ENCODE measurements at regions not wholly inside any gene's neighbourhood (a gene's known extent, or its start where the extent isn't known, plus 50 kb on each side); places are given as distances from the start of the nearest gene placed in this dataset.

GRCh38 chr2:16861530-16861929, 195.9 kb upstream of the CYRIA start:
- peak; percentile 50 for DNase-seq (ENCODE audit: low read depth)
- no peak overlapping the region for H3K4me3 ChIP-seq (ENCODE audit: low read depth, low read length)
- no peak for TF ChIP-seq CTCF (IDR thresholded peaks at IDR 0.05; ENCODE audit: insufficient read depth, low read depth, low read length)

DNA sequence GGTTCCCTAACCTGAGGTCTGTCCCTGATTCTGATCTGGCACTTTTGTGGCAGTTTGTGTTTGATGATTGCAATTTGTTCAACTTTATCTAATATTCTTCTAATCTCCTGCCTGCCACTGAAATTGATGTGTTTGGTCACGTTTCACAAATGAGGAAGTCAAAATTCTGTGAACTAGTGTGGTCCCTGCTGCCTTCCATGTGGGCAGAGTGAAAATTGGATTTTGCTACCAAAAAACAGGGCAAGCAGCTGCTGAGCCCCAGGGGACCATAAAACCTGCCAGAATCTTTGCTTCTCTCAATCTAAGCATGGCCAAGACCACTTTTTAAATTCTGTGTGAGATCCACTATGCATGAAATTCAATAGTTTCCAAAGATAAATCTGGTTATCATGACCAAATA, 195.5 kb upstream of the CYRIA start:
- no peak for TF ChIP-seq CTCF (IDR thresholded peaks at IDR 0.05; ENCODE audit: insufficient read depth, low read depth, low read length)
- no peak for DNase-seq (ENCODE audit: low read depth)
- no peak overlapping the region for H3K4me3 ChIP-seq (ENCODE audit: low read depth, low read length)

GRCh38 chr2:16860627-16861026, 195.0 kb upstream of the CYRIA start:
- no peak overlapping the region for H3K4me3 ChIP-seq (ENCODE audit: low read depth, low read length)
- TF ChIP-seq CTCF (IDR thresholded peaks at IDR 0.05; ENCODE audit: insufficient read depth, low read depth, low read length) = no peak
- no peak for DNase-seq (ENCODE audit: low read depth)

DNA sequence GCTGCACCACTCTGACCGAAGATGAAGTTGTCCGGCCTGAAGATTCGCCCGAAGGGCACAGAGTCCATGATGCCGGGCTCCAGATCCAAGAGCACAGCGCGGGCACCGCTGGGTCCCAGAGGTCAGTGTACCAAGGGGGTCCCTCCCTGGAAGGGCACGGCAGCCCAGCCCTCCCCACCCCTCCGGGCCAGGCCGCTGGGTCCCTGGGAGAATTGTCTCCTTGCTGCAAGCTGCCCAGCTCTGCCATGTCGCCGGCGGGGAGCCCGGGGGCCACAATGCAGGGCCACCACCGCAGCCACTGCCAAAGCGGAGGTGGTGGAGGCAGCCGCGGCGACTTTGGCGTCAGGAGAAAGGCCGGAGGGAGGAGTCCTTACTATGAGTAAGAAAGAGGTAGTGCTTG, 189.5 kb upstream of the CYRIA start:
- no peak for TF ChIP-seq CTCF (IDR thresholded peaks at IDR 0.05; ENCODE audit: insufficient read depth, low read depth, low read length)
- no peak overlapping the region for H3K4me3 ChIP-seq (ENCODE audit: low read depth, low read length)
- no peak for DNase-seq (ENCODE audit: low read depth)

- TF ChIP-seq CTCF (IDR thresholded peaks at IDR 0.05; ENCODE audit: insufficient read depth, low read depth, low read length) = no peak
- no peak for DNase-seq (ENCODE audit: low read depth)
- no peak overlapping the region for H3K4me3 ChIP-seq (ENCODE audit: low read depth, low read length)
Measured at GRCh38 chr2:16853088-16853487, 187.5 kb upstream of the CYRIA start.

GRCh38 chr2:16852651-16853050, 187.0 kb upstream of the CYRIA start:
- no peak overlapping the region for H3K4me3 ChIP-seq (ENCODE audit: low read depth, low read length)
- DNase-seq (ENCODE audit: low read depth) = no peak
- TF ChIP-seq CTCF (IDR thresholded peaks at IDR 0.05; ENCODE audit: insufficient read depth, low read depth, low read length) = no peak

GRCh38 chr2:16851126-16851525, 185.5 kb upstream of the CYRIA start:
- no peak for DNase-seq (ENCODE audit: low read depth)
- no peak for TF ChIP-seq CTCF (IDR thresholded peaks at IDR 0.05; ENCODE audit: insufficient read depth, low read depth, low read length)
- no peak overlapping the region for H3K4me3 ChIP-seq (ENCODE audit: low read depth, low read length)

Data from fibroblast of villous mesenchyme (primary cell).